ENCODE measurements at regions not wholly inside any gene's neighbourhood (a gene's known extent, or its start where the extent isn't known, plus 50 kb on each side); places are given as distances from the start of the nearest gene placed in this dataset.
"Not testable (repeated sequence)": the region's sequence is repeated elsewhere in the genome, so short reads cannot be mapped to it uniquely, and the experiment has no call there.

GRCh38 chr6:5833120-5833519 is 173.6 kb downstream of the NRN1 start:
- Histone ChIP-seq H3K4me3 (no peak overlapping the region), H3K27ac (no peak overlapping the region), H3K27me3 (no peaks in the 10 kb centered on the region), H3K9me3 (no peaks in the 10 kb centered on the region), H3K36me3 (no peaks in the 10 kb centered on the region), H3K4me1 (peaks cover 4% of the 10 kb centered on the region)
- intact Hi-C loops (cut with DNase I): no loop called here
- no peak for TF ChIP-seq CTCF (IDR thresholded peaks at IDR 0.05)
- no peak for DNase-seq
- ATAC-seq: no peak

GRCh38 chr6:5832668-5833067 is 174.1 kb downstream of the NRN1 start:
- no peak overlapping the region for H3K27ac ChIP-seq
- no peaks in the 10 kb centered on the region for H3K9me3 ChIP-seq
- TF ChIP-seq CTCF (IDR thresholded peaks at IDR 0.05): no peak
- ATAC-seq: no peak
- no peak for DNase-seq
- intact Hi-C loops (cut with DNase I): no loop called here
- H3K4me3 ChIP-seq: no peak overlapping the region
- H3K4me1 ChIP-seq: peaks cover 4% of the 10 kb centered on the region
- H3K27me3 ChIP-seq: no peaks in the 10 kb centered on the region
- no peaks in the 10 kb centered on the region for H3K36me3 ChIP-seq

GRCh38 chr6:5831219-5831862 is 175.4 kb downstream of the NRN1 start:
- intact Hi-C loops (cut with DNase I); H3K36me3 ChIP-seq; H3K9me3 ChIP-seq; H3K27me3 ChIP-seq; H3K4me1 ChIP-seq; DNase-seq; H3K27ac ChIP-seq; H3K4me3 ChIP-seq: not testable (repeated sequence)
- ATAC-seq: peak; percentile 74

GRCh38 chr6:5828296-5828695 is 178.4 kb downstream of the NRN1 start:
- intact Hi-C loops (cut with DNase I): no loop called here
- no peaks in the 10 kb centered on the region for H3K9me3 ChIP-seq
- no peak overlapping the region for H3K27ac ChIP-seq
- DNase-seq: no peak
- H3K36me3 ChIP-seq: no peaks in the 10 kb centered on the region
- H3K4me3 ChIP-seq: no peak overlapping the region
- ATAC-seq: no peak
- no peaks in the 10 kb centered on the region for H3K27me3 ChIP-seq
- H3K4me1 ChIP-seq: peaks cover 4% of the 10 kb centered on the region
- TF ChIP-seq CTCF (IDR thresholded peaks at IDR 0.05): no peak

GRCh38 chr6:5827056-5827904 is 179.4 kb downstream of the NRN1 start:
- TF ChIP-seq CTCF (IDR thresholded peaks at IDR 0.05): no peak
- Histone ChIP-seq H3K27ac (no peak overlapping the region), H3K36me3 (no peaks in the 10 kb centered on the region), H3K4me1 (peaks cover 4% of the 10 kb centered on the region), H3K27me3 (no peaks in the 10 kb centered on the region), H3K4me3 (no peak overlapping the region), H3K9me3 (no peaks in the 10 kb centered on the region)
- no peak for ATAC-seq
- intact Hi-C loops (cut with DNase I): no loop called here
- DNase-seq: no peak

- H3K9me3 ChIP-seq; H3K36me3 ChIP-seq; H3K27ac ChIP-seq; H3K4me3 ChIP-seq; H3K27me3 ChIP-seq; intact Hi-C loops (cut with DNase I); DNase-seq; ATAC-seq; H3K4me1 ChIP-seq: not testable (repeated sequence)
Observed at GRCh38 chr6:5824382-5824983, 182.2 kb downstream of the NRN1 start.
